Activated CD8-positive, alpha-beta memory T cell treated with anti-CD3 and anti-CD28 coated beads for 48 hours (primary cell): ENCODE measurements at regions not wholly inside any gene's neighbourhood (a gene's known extent, or its start where the extent isn't known, plus 50 kb on each side); places are given as distances from the start of the nearest gene placed in this dataset.

Experiments
- DNase-seq, 3 experiments: peaks; one replicate each; pipeline ENCODE4 v3.0.0-alpha.2; 2020; ENCODE audit warnings: low read depth in 2 of 3, low spot score in 2 of 3

GRCh38 chr3:109532257-109533216, 195.2 kb upstream of the DPPA4 start:
- peak in 1 of 3 experiments; percentile 2 for DNase-seq

- no peak for DNase-seq
Observed at GRCh38 chr3:109545746-109546145, 208.4 kb upstream of the DPPA4 start.

DNA sequence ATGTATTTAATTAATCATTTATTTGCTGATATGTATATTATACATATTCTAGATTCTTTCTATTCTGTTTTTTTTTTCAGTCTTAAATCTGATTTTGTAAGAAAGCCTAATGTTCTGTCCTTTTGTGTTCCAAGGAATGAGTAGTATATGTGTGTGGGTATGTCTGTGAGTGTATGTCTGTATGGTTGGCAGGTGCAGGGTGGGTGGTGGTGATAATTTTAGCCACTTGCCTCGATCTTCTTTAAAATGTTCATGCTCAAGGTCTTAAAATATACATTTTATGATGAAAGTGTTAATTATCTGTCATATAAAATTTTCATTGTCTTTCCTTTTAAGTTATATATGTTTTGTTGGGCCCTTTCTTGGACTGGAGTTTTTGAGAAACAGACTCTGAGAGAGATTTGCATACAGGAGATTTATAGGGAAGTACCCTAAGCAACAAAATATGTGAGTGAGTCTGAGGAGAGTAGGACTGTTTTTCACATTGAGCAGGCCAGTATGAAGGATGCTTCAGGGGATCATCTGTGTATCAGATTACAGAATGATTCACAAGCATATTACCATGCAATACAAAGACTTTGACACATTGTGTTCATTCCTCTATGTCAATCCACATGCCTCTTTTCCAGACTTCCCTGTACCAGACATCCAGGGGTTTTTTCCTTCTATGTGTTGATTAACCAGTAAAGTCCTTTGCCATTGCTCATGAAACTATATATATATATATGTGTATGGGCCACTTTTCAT, 211.0 kb upstream of the DPPA4 start:
- DNase-seq = no peak

DNA sequence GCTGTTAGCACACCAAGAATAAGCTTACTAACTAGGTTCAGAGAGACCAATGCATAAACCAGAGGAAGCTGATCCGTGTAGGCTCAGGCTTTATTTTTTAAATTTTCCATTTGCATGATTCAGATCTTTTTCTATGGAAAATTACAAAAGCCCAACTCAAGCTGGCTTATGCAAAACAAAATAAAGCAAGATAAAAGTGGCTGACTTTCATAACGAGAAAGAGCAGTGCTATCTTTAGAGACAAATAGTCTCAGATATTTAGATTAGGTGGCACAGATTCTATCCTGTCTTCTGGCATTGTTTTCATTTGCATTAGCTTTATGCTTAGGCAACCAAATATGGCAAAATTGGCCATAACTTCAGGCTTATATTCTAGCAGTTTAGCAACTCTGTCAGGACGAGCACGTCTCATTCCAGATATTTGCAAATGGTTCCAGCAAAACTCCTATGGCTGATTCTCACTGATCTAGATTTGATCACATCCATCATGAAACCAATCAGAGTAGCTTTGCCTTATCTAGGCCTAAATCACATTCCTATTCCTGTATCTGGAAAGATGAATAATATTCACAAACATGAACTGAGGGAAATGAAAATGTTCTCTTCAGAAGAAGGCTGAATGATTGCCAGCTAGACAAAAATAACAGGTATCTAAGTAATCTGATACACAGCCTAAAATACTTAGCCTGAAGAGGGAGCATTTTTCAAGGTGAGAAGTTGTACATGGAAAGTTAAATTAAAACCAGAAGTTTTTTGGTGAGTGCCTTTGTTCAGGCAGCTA, 216.4 kb upstream of the DPPA4 start:
- no peak for DNase-seq

DNA sequence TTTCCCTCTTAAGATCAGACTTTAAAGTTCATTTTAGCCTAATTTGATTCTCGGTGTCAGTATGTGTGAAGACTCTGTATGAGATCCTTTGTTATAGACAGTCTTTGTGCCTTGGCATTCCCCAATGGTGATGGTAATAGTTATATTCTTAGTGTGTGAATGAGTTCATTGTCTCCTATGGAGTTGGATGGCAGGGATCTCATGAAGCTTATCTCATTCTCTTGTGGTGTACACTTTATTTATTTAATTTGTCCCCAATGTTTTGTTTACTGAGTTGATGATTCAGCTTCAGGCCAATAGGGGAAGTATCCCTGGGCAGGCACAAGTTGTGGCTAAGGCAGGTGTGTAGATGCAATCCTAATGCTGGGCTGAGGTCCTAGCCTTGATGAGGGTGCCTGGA, 222.0 kb upstream of the DPPA4 start:
- no peak for DNase-seq

- no peak for DNase-seq
Observed at GRCh38 chr3:109563149-109563548, 225.8 kb upstream of the DPPA4 start.

DNA sequence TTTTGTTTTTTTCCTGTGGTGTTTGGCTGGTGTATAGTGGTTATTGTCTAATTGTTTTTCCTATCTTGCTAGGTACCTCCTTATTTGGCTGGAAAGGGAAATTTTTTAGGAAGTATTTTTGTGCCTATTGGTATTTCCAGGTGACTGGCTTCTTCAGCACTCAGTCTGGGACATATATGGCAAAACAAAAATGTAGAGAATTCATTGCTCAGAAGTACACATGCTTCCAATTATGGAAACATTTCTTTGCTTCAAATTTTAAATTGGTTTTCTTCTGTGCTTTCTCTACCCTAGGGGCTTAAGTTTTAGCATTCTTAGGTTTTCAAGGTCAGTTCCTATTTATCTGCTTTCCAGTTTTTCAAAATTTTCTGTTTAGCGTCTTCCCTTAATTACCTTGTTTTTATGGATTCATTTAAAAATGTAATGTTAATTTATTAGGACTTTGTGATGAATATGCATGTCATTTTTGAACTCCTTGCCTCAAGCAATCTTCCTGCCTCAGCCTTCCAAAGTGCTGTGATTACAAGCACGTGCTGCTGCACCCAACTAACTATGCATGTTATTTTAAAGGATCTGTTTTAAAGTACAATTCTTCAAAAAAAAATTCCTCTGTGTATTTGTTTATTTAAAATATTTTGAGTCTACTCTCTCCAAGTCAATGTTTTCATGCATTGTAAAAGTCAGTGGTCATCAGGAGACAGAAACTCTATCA, 231.9 kb upstream of the DPPA4 start:
- DNase-seq = no peak

DNA sequence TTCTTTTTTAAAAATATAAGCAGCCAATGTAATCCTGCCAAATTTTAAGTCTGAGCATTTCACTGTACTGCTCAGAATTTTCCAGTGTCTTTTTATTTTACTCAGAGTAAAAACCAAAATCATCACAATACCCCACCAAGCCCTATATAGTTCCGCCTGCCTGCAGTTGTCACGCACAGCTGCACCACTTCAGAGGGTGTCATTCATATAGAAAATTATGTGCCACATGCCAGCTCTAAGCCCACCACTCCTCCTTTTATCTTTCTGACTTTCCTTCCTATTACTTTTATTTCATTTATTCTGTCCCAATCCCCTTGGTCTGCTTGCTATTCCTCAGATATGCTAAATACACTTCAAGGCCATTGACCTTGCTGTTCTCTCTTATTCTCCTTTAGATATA, 233.1 kb upstream of the DPPA4 start:
- no peak for DNase-seq

- DNase-seq = no peak
Observed at GRCh38 chr3:109572301-109572700, 235.0 kb upstream of the DPPA4 start.

GRCh38 chr3:109596991-109597390, 259.6 kb upstream of the DPPA4 start:
- DNase-seq = no peak

GRCh38 chr3:109597444-109597843, 260.1 kb upstream of the DPPA4 start:
- no peak for DNase-seq

GRCh38 chr3:109607897-109608296, 270.6 kb upstream of the DPPA4 start:
- DNase-seq = no peak

- no peak for DNase-seq
Observed at GRCh38 chr3:109608574-109608973, 271.2 kb upstream of the DPPA4 start.

- no peak for DNase-seq
Observed at GRCh38 chr3:109618766-109619378, 281.5 kb upstream of the DPPA4 start.

- DNase-seq = no peak
Observed at GRCh38 chr3:109631897-109632296, 294.6 kb upstream of the DPPA4 start.

GRCh38 chr3:109640146-109640652, 302.9 kb upstream of the DPPA4 start:
- DNase-seq = no peak

- no peak for DNase-seq
Observed at GRCh38 chr3:109642025-109642424, 304.7 kb upstream of the DPPA4 start.

DNA sequence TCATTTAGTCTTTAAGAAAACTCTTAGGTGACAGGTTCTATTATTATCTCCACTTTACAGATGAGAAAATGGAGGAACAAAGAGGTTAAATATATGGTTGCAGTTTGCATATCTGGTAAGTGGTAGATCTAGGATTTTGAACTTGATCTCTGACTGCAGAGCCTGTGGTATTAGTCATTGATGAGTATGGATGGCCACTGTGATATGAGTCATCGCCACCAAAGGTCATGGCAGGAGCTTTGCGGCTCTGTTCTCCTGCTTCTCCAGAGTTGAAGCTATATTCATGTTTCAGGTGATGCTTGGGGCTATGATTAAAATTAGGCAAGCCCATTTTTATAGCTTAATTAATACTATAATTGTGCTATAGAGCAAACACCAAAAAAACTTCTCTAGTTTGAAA, 306.2 kb upstream of the DPPA4 start:
- DNase-seq = no peak

DNA sequence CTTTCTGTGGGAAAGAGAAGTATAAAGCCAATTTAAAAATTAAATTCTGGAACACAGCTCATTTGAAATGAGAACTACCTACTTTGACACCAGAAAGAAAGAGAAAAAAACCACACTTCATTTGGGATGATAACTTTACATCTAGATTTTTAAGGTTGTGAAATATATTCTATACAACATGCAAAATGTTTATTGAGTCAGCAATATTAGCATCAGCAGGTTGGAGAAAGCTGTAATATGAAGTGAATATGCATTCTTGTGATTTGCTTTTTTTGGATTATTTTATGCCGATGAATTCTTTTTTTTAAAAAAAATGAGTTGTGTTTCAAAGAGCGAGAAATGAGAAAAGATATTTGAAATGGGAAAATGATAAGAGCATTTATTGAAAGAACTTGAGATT, 307.0 kb upstream of the DPPA4 start:
- DNase-seq = no peak

DNA sequence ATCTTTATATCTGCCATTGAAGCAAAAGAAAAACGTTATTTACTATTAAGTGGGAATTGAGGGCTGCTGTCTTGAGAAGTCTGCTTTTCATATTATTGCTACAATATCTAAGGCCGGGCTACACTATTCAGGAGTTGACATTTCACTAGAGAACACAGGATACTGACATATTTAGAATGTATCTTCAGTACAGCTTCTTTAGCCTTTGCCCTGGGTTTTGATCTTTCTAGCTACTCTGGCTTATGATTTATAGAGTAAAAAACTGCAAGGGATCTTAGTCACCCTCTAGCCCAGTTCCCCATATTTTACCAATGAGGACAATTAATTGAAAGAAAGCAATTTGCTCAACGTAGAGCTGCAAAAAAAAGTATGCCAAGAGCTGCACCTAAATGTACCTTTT, 307.4 kb upstream of the DPPA4 start:
- DNase-seq = no peak
